GM12878 (cell line): ENCODE measurements at regions not wholly inside any gene's neighbourhood (a gene's known extent, or its start where the extent isn't known, plus 50 kb on each side); places are given as distances from the start of the nearest gene placed in this dataset.

Experiments used
- ATAC-seq: fragments of 200-7000 bp; cut with Tn5 transposase; 3 replicates; pipeline ENCODE4 v1.9.1; 2020; ENCODE audit warnings: mild to moderate bottlenecking, moderate library complexity
- BruUV-seq: library from RNA; stranded (reverse); fragments of 400-500 nt; replicated peaks from 2 replicates; lab custom pipeline; 2021; lab: Mats Ljungman, UMichigan
- CTCF ChIA-PET: fragments of 300-600 bp; sonication (Branson Sonifier 250); formaldehyde crosslinking; extraction: SDS; loops from one replicate; lab custom pipeline; 2021; ENCODE audit warnings: inconsistent platforms; lab: Yijun Ruan, JAX
- POLR2A ChIA-PET: fragments of 350-600 bp; formaldehyde crosslinking; extraction: SDS; loops from one replicate; lab custom pipeline; 2021; ENCODE audit warnings: inconsistent platforms; lab: Charles Lee
- RAD21 ChIA-PET: fragments of 300-600 bp; sonication (Branson Sonifier 250); formaldehyde crosslinking; loops from one replicate; lab custom pipeline; 2023; ENCODE audit warnings: antibody characterized with exemption; ENCODE audit not compliant: unreplicated experiment; lab: Charles Lee
- SMC1A ChIA-PET: fragments of 300-600 bp; sonication (Branson Sonifier 250); formaldehyde crosslinking; loops from one replicate; lab custom pipeline; 2023; ENCODE audit not compliant: unreplicated experiment, uncharacterized antibody; lab: Charles Lee
- DNase-seq: peaks from one replicate; pipeline ENCODE4 v3.0.0-alpha.2; 2011; ENCODE audit warnings: low read depth, low spot score
- FAIRE-seq: peaks from 3 replicates; lab custom pipeline; 2011; peaks lifted over from hg19 to GRCh38; lab: Jason Lieb, UNC
- H2AFZ ChIP-seq: 2 replicates; pipeline ENCODE4 v1.6.0; 2011; ENCODE audit warnings: low read depth, low read length, control low read depth; ENCODE audit not compliant: control insufficient read depth
- H3K27ac ChIP-seq: 2 replicates; pipeline ENCODE4 v1.5.1; 2011; ENCODE audit warnings: control low read depth; ENCODE audit not compliant: control insufficient read depth, insufficient read depth
- H3K27me3 ChIP-seq, 2 experiments: replicated peaks in 1 of 2; 2 replicates each; pipeline versions ENCODE4 v1.6.0 to v1.6.1; 2011; ENCODE audit warnings: low read length in 1 of 2; ENCODE audit not compliant: control insufficient read depth in 2 of 2, insufficient read depth in 2 of 2
- H3K36me3 ChIP-seq, 2 experiments: 2 replicates each; pipeline ENCODE4 v1.5.1; 2011; ENCODE audit warnings: low read length in 1 of 2; ENCODE audit not compliant: control insufficient read depth in 2 of 2, insufficient read depth in 2 of 2
- H3K4me1 ChIP-seq: 2 replicates; pipeline ENCODE4 v1.6.1; 2011; ENCODE audit warnings: mild to moderate bottlenecking, low read length, moderate library complexity, mixed read lengths; ENCODE audit not compliant: control insufficient read depth, insufficient read depth
- H3K4me2 ChIP-seq: 2 replicates; pipeline ENCODE4 v1.6.0; 2011; ENCODE audit warnings: control low read depth; ENCODE audit not compliant: control insufficient read depth, insufficient read depth
- H3K4me3 ChIP-seq: fragments of 200-600 bp; sonication (generic); 2 replicates; pipeline ENCODE4 v1.5.1; 2016
- H3K79me2 ChIP-seq: 2 replicates; pipeline ENCODE4 v1.6.0; 2011; ENCODE audit warnings: low read length; ENCODE audit not compliant: control insufficient read depth, insufficient read depth
- H3K9ac ChIP-seq: 2 replicates; pipeline ENCODE4 v1.8.0; 2011; ENCODE audit warnings: low read length, control low read depth, mixed read lengths; ENCODE audit not compliant: control insufficient read depth, insufficient read depth
- H3K9me3 ChIP-seq: replicated peaks from 3 replicates; pipeline ENCODE4 v1.5.1; 2011; ENCODE audit warnings: mild to moderate bottlenecking, low read length; ENCODE audit not compliant: control insufficient read depth, insufficient read depth
- H4K20me1 ChIP-seq: 2 replicates; pipeline ENCODE4 v1.6.0; 2011; ENCODE audit not compliant: control insufficient read depth, insufficient read depth
- BCL11A ChIP-seq: IDR thresholded peaks from 2 replicates; pipeline ENCODE4 v1.6.1; 2011; ENCODE audit warnings: low read depth, low read length
- BMI1 ChIP-seq: fragments of 450-650 bp; IDR thresholded peaks from 2 replicates; pipeline ENCODE4 v1.6.1; 2016; ENCODE audit warnings: mild to moderate bottlenecking, moderate library complexity, borderline replicate concordance
- CBX3 ChIP-seq: fragments of 200-600 bp; sonication (generic); IDR thresholded peaks from 2 replicates; pipeline ENCODE4 v1.6.1; 2016; ENCODE audit warnings: low read depth, borderline replicate concordance
- CBX5 ChIP-seq: sonication (generic); IDR thresholded peaks from 2 replicates; pipeline ENCODE4 v1.6.1; 2016; ENCODE audit warnings: low read depth, moderate library complexity, mild to moderate bottlenecking, inconsistent platforms
- NFXL1 ChIP-seq: fragments of 450-650 bp; IDR thresholded peaks from 2 replicates; pipeline ENCODE4 v1.6.1; 2017; ENCODE audit warnings: antibody characterized with exemption, mild to moderate bottlenecking, borderline replicate concordance
- SMAD1 ChIP-seq: fragments of 450-650 bp; IDR thresholded peaks from 2 replicates; pipeline ENCODE4 v1.6.1; 2018; ENCODE audit warnings: mild to moderate bottlenecking, low read depth; ENCODE audit not compliant: partially characterized antibody
- SP1 ChIP-seq: IDR thresholded peaks from one replicate; pipeline ENCODE4 v1.6.1; 2011; ENCODE audit warnings: low read depth, low read length
- TCF7 ChIP-seq: IDR thresholded peaks from 2 replicates; pipeline ENCODE4 v1.6.1; 2014; ENCODE audit warnings: antibody characterized with exemption, borderline replicate concordance
- WRNIP1 ChIP-seq: IDR thresholded peaks from 2 replicates; pipeline ENCODE4 v1.6.1; 2011; ENCODE audit warnings: low read depth, low read length, improper control_type of control experiment, borderline replicate concordance
- ZNF24 ChIP-seq: fragments of 450-650 bp; IDR thresholded peaks from 2 replicates; pipeline ENCODE4 v1.6.1; 2017; ENCODE audit warnings: antibody characterized with exemption, mild to moderate bottlenecking
- ZNF274 ChIP-seq: IDR thresholded peaks from one replicate; pipeline ENCODE4 v1.8.0; 2011; ENCODE audit not compliant: insufficient read length, insufficient read depth
- WGBS: methylation state at CpG from one replicate; pipeline ENCODE4 v1.1.6; 2016; ENCODE audit warnings: low lambda C conversion rate; ENCODE audit not compliant: insufficient replicate concordance, insufficient coverage; ENCODE audit errors: missing lambda C conversion rate; 5-methylcytosine and 5-hydroxymethylcytosine counted together
- in situ Hi-C: fragments of 300-500 bp; cut with MboI; formaldehyde crosslinking; loops from 9 replicates; pipeline ENCODE4 v1.14.3; 2018; ENCODE audit warnings: mixed read lengths
- intact Hi-C: fragments of 100-400 bp; cut with micrococcal nuclease; formaldehyde crosslinking; loops from one replicate; pipeline ENCODE4 v1.14.2; 2022; ENCODE audit not compliant: unreplicated experiment
- TF ChIP-seq, protein P1 (sequence below): fragments of 450-650 bp; IDR thresholded peaks from 2 replicates; pipeline ENCODE4 v1.6.1; 2018; ENCODE audit warnings: mild to moderate bottlenecking, low read depth, moderate library complexity; ENCODE audit not compliant: partially characterized antibody
- TF ChIP-seq, protein P2 (sequence below): fragments of 450-650 bp; IDR thresholded peaks from 2 replicates; pipeline ENCODE4 v1.6.1; 2017; ENCODE audit warnings: mild to moderate bottlenecking, moderate library complexity

DNA sequence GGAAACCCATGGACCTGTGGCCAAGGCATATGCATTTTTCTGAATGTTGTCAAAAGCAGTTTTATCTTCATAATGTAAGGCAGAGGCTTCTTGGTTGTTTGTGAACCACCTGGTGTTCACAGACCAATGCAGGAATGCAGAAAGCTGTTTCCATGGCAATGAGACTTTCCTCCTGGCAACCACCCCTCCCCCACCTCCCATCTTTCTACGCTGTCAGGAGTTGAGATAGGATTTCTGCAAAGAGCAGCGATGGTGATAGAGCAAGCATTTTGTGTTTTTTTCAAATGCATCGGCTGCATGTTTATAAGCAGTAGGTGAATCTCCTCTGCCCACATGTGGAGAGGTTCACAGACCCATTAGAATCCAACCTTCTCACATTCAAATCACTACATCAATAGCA lies 114.1 kb upstream of the SMLR1 start:
- Histone ChIP-seq H3K79me2 (no peaks in the 10 kb centered on the region), H3K4me2 (no peak overlapping the region), H3K4me1 (no peaks in the 10 kb centered on the region), H4K20me1 (no peaks in the 10 kb centered on the region), H3K4me3 (no peak overlapping the region), H2AFZ (no peak overlapping the region), H3K27ac (no peak overlapping the region), H3K9me3 (no peaks in the 10 kb centered on the region), H3K9ac (no peak overlapping the region), H3K27me3 (no peaks in the 10 kb centered on the region), H3K36me3 (no peaks in the 10 kb centered on the region)
- no peak for DNase-seq
- ChIA-PET SMC1A (no interaction called here), POLR2A (no interaction called here), RAD21 (interaction anchor here (1.0 kb wide), 1 partner anchor 15 kb away, joined by 3 read pairs; no protein-coding TSS in a partner anchor), CTCF (interaction anchor here (1.0 kb wide), 2 partner anchors 13 to 15 kb away, joined by 3 read pairs; no protein-coding TSS in a partner anchor)
- no peak for FAIRE-seq
- ATAC-seq = no peak
- no peak for TF ChIP-seq TCF7
- TF ChIP-seq BCL11A = no peak
- TF ChIP-seq ZNF274 = no peak
- TF ChIP-seq, protein P1, sequence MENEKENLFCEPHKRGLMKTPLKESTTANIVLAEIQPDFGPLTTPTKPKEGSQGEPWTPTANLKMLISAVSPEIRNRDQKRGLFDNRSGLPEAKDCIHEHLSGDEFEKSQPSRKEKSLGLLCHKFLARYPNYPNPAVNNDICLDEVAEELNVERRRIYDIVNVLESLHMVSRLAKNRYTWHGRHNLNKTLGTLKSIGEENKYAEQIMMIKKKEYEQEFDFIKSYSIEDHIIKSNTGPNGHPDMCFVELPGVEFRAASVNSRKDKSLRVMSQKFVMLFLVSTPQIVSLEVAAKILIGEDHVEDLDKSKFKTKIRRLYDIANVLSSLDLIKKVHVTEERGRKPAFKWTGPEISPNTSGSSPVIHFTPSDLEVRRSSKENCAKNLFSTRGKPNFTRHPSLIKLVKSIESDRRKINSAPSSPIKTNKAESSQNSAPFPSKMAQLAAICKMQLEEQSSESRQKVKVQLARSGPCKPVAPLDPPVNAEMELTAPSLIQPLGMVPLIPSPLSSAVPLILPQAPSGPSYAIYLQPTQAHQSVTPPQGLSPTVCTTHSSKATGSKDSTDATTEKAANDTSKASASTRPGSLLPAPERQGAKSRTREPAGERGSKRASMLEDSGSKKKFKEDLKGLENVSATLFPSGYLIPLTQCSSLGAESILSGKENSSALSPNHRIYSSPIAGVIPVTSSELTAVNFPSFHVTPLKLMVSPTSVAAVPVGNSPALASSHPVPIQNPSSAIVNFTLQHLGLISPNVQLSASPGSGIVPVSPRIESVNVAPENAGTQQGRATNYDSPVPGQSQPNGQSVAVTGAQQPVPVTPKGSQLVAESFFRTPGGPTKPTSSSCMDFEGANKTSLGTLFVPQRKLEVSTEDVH = no peak
- TF ChIP-seq CBX3 = no peak
- TF ChIP-seq, protein P2, sequence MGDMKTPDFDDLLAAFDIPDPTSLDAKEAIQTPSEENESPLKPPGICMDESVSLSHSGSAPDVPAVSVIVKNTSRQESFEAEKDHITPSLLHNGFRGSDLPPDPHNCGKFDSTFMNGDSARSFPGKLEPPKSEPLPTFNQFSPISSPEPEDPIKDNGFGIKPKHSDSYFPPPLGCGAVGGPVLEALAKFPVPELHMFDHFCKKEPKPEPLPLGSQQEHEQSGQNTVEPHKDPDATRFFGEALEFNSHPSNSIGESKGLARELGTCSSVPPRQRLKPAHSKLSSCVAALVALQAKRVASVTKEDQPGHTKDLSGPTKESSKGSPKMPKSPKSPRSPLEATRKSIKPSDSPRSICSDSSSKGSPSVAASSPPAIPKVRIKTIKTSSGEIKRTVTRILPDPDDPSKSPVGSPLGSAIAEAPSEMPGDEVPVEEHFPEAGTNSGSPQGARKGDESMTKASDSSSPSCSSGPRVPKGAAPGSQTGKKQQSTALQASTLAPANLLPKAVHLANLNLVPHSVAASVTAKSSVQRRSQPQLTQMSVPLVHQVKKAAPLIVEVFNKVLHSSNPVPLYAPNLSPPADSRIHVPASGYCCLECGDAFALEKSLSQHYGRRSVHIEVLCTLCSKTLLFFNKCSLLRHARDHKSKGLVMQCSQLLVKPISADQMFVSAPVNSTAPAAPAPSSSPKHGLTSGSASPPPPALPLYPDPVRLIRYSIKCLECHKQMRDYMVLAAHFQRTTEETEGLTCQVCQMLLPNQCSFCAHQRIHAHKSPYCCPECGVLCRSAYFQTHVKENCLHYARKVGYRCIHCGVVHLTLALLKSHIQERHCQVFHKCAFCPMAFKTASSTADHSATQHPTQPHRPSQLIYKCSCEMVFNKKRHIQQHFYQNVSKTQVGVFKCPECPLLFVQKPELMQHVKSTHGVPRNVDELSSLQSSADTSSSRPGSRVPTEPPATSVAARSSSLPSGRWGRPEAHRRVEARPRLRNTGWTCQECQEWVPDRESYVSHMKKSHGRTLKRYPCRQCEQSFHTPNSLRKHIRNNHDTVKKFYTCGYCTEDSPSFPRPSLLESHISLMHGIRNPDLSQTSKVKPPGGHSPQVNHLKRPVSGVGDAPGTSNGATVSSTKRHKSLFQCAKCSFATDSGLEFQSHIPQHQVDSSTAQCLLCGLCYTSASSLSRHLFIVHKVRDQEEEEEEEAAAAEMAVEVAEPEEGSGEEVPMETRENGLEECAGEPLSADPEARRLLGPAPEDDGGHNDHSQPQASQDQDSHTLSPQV = no peak
- TF ChIP-seq SP1 = no peak
- no peak for TF ChIP-seq CBX5
- no peak for TF ChIP-seq WRNIP1
- no peak for TF ChIP-seq BMI1
- TF ChIP-seq NFXL1 = no peak
- TF ChIP-seq ZNF24 = no peak
- TF ChIP-seq SMAD1 = no peak
- intact Hi-C loops (no loop called here), in situ Hi-C loops (no loop called here)
- no TSS peak for BruUV-seq
- 25% methylated on average over 3 of the region's 3 CpGs for WGBS
